HCT116 (cell line): ENCODE measurements at regions not wholly inside any gene's neighbourhood (a gene's known extent, or its start where the extent isn't known, plus 50 kb on each side); places are given as distances from the start of the nearest gene placed in this dataset.

Source experiments
- ATAC-seq: fragments of 200-7000 bp; cut with Tn5 transposase; 2 replicates; pipeline ENCODE4 v1.9.1; 2020; ENCODE audit warnings: mild to moderate bottlenecking, moderate library complexity
- BruUV-seq: library from RNA; stranded (reverse); fragments of 400-500 nt; replicated peaks from 2 replicates; lab custom pipeline; 2021; lab: Mats Ljungman, UMichigan
- CTCF ChIA-PET: fragments of 300-600 bp; sonication (Branson Sonifier 250); formaldehyde crosslinking; loops from one replicate; lab custom pipeline; 2021; ENCODE audit warnings: antibody characterized with exemption; lab: Charles Lee
- POLR2A ChIA-PET: fragments of 300-600, 350-600 bp; sonication (Branson Sonifier 250); formaldehyde crosslinking; loops from one replicate; lab custom pipeline; 2021; ENCODE audit warnings: antibody characterized with exemption; lab: Charles Lee
- RAD21 ChIA-PET, 2 experiments: fragments of 300-600 bp; sonication (Branson Sonifier 250); formaldehyde crosslinking; loops; one replicate each; lab custom pipeline; 2023; ENCODE audit warnings: low total read pairs in 2 of 2; ENCODE audit not compliant: uncharacterized antibody in 2 of 2, unreplicated experiment in 2 of 2, low non-redundant PET in 1 of 2; lab: Charles Lee
- DNase-seq: peaks from one replicate; pipeline ENCODE4 v3.0.0-alpha.2; 2010; ENCODE audit warnings: low read depth, low spot score
- H2AFZ ChIP-seq: fragments of 200-600 bp; shearing (Covaris generic), sonication (generic); 2 replicates; pipeline ENCODE4 v1.6.1; 2017; ENCODE audit warnings: low read depth, mixed run types, mixed read lengths, antibody characterized with exemption, low read length; ENCODE audit not compliant: poor library complexity, severe bottlenecking
- H3K27ac ChIP-seq: 2 replicates; pipeline ENCODE4 v1.5.1; 2012; ENCODE audit warnings: low read depth, low read length
- H3K27me3 ChIP-seq: fragments of 200-600 bp; sonication (generic); 2 replicates; pipeline ENCODE4 v1.6.1; 2016; ENCODE audit warnings: mixed run types, low read length, mixed read lengths; ENCODE audit not compliant: insufficient read depth
- H3K36me3 ChIP-seq, 2 experiments: fragments of 200-500 bp in 1 of 2; fragments of 200-600 bp in 1 of 2; sonication (Bioruptor generic) in 1 of 2; sonication (generic) in 1 of 2; 2 replicates each; pipeline versions ENCODE4 v1.5.1 to v1.6.1; 2014 to 2016; ENCODE audit warnings: low read length in 2 of 2, inconsistent platforms in 1 of 2, mixed read lengths in 1 of 2, mixed run types in 1 of 2; ENCODE audit not compliant: insufficient read depth in 2 of 2, control insufficient read depth in 1 of 2
- H3K4me1 ChIP-seq, 2 experiments: fragments of 200-600 bp in 1 of 2; sonication (generic) in 1 of 2; 2 replicates each; pipeline versions ENCODE4 v1.5.1 to v1.6.1; 2012 to 2017; ENCODE audit warnings: low read length in 2 of 2, inconsistent platforms in 1 of 2, mild to moderate bottlenecking in 1 of 2, mixed read lengths in 1 of 2, mixed run types in 1 of 2, moderate library complexity in 1 of 2; ENCODE audit not compliant: insufficient read depth in 2 of 2, control insufficient read depth in 1 of 2
- H3K4me2 ChIP-seq: fragments of 200-600 bp; sonication (generic); 2 replicates; pipeline ENCODE4 v1.6.1; 2017; ENCODE audit warnings: mixed run types, low read length, mixed read lengths
- H3K4me3 ChIP-seq, 2 experiments: fragments of 200-600 bp in 1 of 2; sonication (generic) in 1 of 2; replicated peaks in 1 of 2; 2 replicates each; pipeline ENCODE4 v1.5.1; 2011 to 2016; ENCODE audit warnings: low read length in 2 of 2, control low read depth in 1 of 2, low read depth in 1 of 2, mild to moderate bottlenecking in 1 of 2, mixed read lengths in 1 of 2, mixed run types in 1 of 2
- H3K79me2 ChIP-seq: fragments of 200-600 bp; sonication (generic); 2 replicates; pipeline ENCODE4 v1.6.1; 2017; ENCODE audit warnings: mild to moderate bottlenecking, mixed run types, low read length, moderate library complexity, mixed read lengths; ENCODE audit not compliant: insufficient read depth
- H3K9ac ChIP-seq: fragments of 200-600 bp; sonication (generic); 2 replicates; pipeline ENCODE4 v1.6.1; 2016; ENCODE audit warnings: low read length, mixed read lengths
- H3K9me2 ChIP-seq: fragments of 200-600 bp; sonication (generic), shearing (Covaris generic); 2 replicates; pipeline ENCODE4 v1.6.1; 2017; ENCODE audit warnings: mixed run types, mild to moderate bottlenecking, moderate library complexity; ENCODE audit not compliant: insufficient read depth
- H3K9me3 ChIP-seq, 2 experiments: fragments of 200-500 bp in 1 of 2; fragments of 200-600 bp in 1 of 2; sonication (Bioruptor generic) in 1 of 2; sonication (generic) in 1 of 2; 2 replicates each; pipeline ENCODE4 v1.6.1; 2014 to 2017; ENCODE audit warnings: low read length in 2 of 2, mixed read lengths in 2 of 2, inconsistent platforms in 1 of 2, low read depth in 1 of 2, mild to moderate bottlenecking in 1 of 2, mixed run types in 1 of 2, moderate library complexity in 1 of 2; ENCODE audit not compliant: control insufficient read depth in 1 of 2, insufficient read depth in 1 of 2
- H4K20me1 ChIP-seq: fragments of 200-600 bp; sonication (generic), shearing (Covaris generic); 2 replicates; pipeline ENCODE4 v1.6.1; 2017; ENCODE audit warnings: mixed run types, mild to moderate bottlenecking, moderate library complexity; ENCODE audit not compliant: insufficient read depth
- ATF3 ChIP-seq: IDR thresholded peaks from 2 replicates; pipeline ENCODE4 v1.6.1; 2012
- CBX3 ChIP-seq: IDR thresholded peaks from 2 replicates; pipeline ENCODE4 v1.6.1; 2012; ENCODE audit warnings: low read depth
- CEBPB ChIP-seq: IDR thresholded peaks from 2 replicates; pipeline ENCODE4 v1.6.1; 2012; ENCODE audit warnings: low read depth
- EZH2 ChIP-seq: fragments of 200-600 bp; sonication (generic); IDR thresholded peaks from 2 replicates; pipeline ENCODE4 v1.6.1; 2017; ENCODE audit warnings: antibody characterized with exemption, mixed run types
- JUND ChIP-seq: IDR thresholded peaks from 2 replicates; pipeline ENCODE4 v1.6.1; 2012
- MAX ChIP-seq: IDR thresholded peaks from 2 replicates; pipeline ENCODE4 v1.6.1; 2012
- POLR2AphosphoS5 ChIP-seq: IDR thresholded peaks from 2 replicates; pipeline ENCODE4 v1.6.1; 2011; ENCODE audit warnings: mild to moderate bottlenecking, low read depth, low read length, moderate library complexity
- RAD21 ChIP-seq: IDR thresholded peaks from 2 replicates; pipeline ENCODE4 v1.6.1; 2012; ENCODE audit warnings: low read depth, mild to moderate bottlenecking
- SRF ChIP-seq: IDR thresholded peaks from 2 replicates; pipeline ENCODE4 v1.6.1; 2012; ENCODE audit warnings: low read depth
- ZBTB33 ChIP-seq: IDR thresholded peaks from 2 replicates; pipeline ENCODE4 v1.6.1; 2011; ENCODE audit warnings: mild to moderate bottlenecking, low read length, moderate library complexity; ENCODE audit not compliant: insufficient replicate concordance; ENCODE audit errors: extremely low read depth
- ZFX ChIP-seq: fragments of 450-650 bp; IDR thresholded peaks from 2 replicates; pipeline ENCODE4 v1.6.1; 2017
- ZNF274 ChIP-seq: fragments of 200-500 bp; sonication (Bioruptor generic); IDR thresholded peaks from 2 replicates; pipeline ENCODE4 v1.6.1; 2014; ENCODE audit warnings: mild to moderate bottlenecking, low read depth, low read length, inconsistent platforms
- intact Hi-C: fragments of 100-400 bp; cut with micrococcal nuclease; formaldehyde crosslinking; loops from 2 replicates; pipeline ENCODE4 v1.10.0; 2022
- TF ChIP-seq, protein P1 (sequence below), 3 experiments: fragments of 200-600 bp in 1 of 3; sonication (generic) in 1 of 3; IDR thresholded peaks in 2 of 3; conservative IDR thresholded peaks in 1 of 3; 2 replicates each; pipeline ENCODE4 v1.5.1; 2012 to 2017; ENCODE audit warnings: low read depth in 2 of 3, low read length in 2 of 3, antibody characterized with exemption in 1 of 3, borderline replicate concordance in 1 of 3, control low read depth in 1 of 3, mild to moderate bottlenecking in 1 of 3, mixed read lengths in 1 of 3, mixed run types in 1 of 3, moderate library complexity in 1 of 3; ENCODE audit not compliant: insufficient read depth in 1 of 3

- Histone ChIP-seq H3K4me3 (no peak overlapping the region), H4K20me1 (no peaks in the 10 kb centered on the region), H3K4me2 (no peak overlapping the region), H2AFZ (no peak overlapping the region), H3K9me2 (no peaks in the 10 kb centered on the region), H3K9ac (no peak overlapping the region), H3K9me3 (no peaks in the 10 kb centered on the region), H3K27ac (no peak overlapping the region), H3K4me1 (no peaks in the 10 kb centered on the region), H3K36me3 (no peaks in the 10 kb centered on the region), H3K79me2 (no peaks in the 10 kb centered on the region), H3K27me3 (no peaks in the 10 kb centered on the region)
- TF ChIP-seq SRF (no peak), CBX3 (no peak), POLR2AphosphoS5 (no peak), ZNF274 (no peak), ATF3 (no peak), CEBPB (no peak), ZBTB33 (no peak), ZFX (no peak), JUND (no peak), RAD21 (no peak), EZH2 (no peak), MAX (no peak)
- TF ChIP-seq, protein P1, sequence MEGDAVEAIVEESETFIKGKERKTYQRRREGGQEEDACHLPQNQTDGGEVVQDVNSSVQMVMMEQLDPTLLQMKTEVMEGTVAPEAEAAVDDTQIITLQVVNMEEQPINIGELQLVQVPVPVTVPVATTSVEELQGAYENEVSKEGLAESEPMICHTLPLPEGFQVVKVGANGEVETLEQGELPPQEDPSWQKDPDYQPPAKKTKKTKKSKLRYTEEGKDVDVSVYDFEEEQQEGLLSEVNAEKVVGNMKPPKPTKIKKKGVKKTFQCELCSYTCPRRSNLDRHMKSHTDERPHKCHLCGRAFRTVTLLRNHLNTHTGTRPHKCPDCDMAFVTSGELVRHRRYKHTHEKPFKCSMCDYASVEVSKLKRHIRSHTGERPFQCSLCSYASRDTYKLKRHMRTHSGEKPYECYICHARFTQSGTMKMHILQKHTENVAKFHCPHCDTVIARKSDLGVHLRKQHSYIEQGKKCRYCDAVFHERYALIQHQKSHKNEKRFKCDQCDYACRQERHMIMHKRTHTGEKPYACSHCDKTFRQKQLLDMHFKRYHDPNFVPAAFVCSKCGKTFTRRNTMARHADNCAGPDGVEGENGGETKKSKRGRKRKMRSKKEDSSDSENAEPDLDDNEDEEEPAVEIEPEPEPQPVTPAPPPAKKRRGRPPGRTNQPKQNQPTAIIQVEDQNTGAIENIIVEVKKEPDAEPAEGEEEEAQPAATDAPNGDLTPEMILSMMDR (IDR thresholded peaks at IDR 0.05 in 2 of 3, conservative IDR thresholded peaks at IDR 0.05 in 1 of 3; ENCODE audit: borderline replicate concordance in 1 of 3, insufficient read depth in 1 of 3, low read depth in 2 of 3, low read length in 2 of 3) = no peak
- CTCF ChIA-PET = no interaction called here
- intact Hi-C loops = no loop called here
- DNase-seq (no peak), ATAC-seq (no peak)
- BruUV-seq = no TSS peak
- RAD21 ChIA-PET = no interaction called here
- POLR2A ChIA-PET = no interaction called here
These were observed 102.4 kb downstream of the TMEM26 start for GRCh38 chr10:61350794-61351193.
